WTC11 (cell line): ENCODE measurements at regions not wholly inside any gene's neighbourhood (a gene's known extent, or its start where the extent isn't known, plus 50 kb on each side); places are given as distances from the start of the nearest gene placed in this dataset.

ENCODE experiments used
- ATAC-seq: fragments of 200-7000 bp; cut with Tn5 transposase; 2 replicates; pipeline ENCODE4 v1.10.0; 2021; ENCODE audit warnings: mild to moderate bottlenecking, moderate library complexity
- CTCF ChIA-PET: fragments of 300-600 bp; sonication (Branson Sonifier 250); formaldehyde crosslinking; loops from one replicate; lab custom pipeline; 2021; ENCODE audit warnings: antibody characterized with exemption; lab: Charles Lee
- POLR2A ChIA-PET: fragments of 350-600 bp; sonication (Branson Sonifier 250); formaldehyde crosslinking; loops from one replicate; lab custom pipeline; 2021; ENCODE audit warnings: antibody characterized with exemption; lab: Charles Lee
- DNase-seq: peaks from one replicate; pipeline ENCODE4 v3.0.0; 2021; ENCODE audit warnings: low spot score
- H3K27ac Mint-ChIP-seq: 2 replicates; pipeline ENCODE4 v1.8.0; 2021; ENCODE audit warnings: mixed read lengths
- H3K27me3 Mint-ChIP-seq: 2 replicates; pipeline ENCODE4 v1.8.0; 2021; ENCODE audit warnings: low read depth, mild to moderate bottlenecking, moderate library complexity, mixed read lengths
- H3K36me3 Mint-ChIP-seq: 2 replicates; pipeline ENCODE4 v1.8.0; 2021; ENCODE audit warnings: mixed read lengths
- H3K4me1 Mint-ChIP-seq: 2 replicates; pipeline ENCODE4 v1.8.0; 2022; ENCODE audit warnings: mixed read lengths
- H3K4me3 Mint-ChIP-seq: 2 replicates; pipeline ENCODE4 v1.8.0; 2021; ENCODE audit warnings: mild to moderate bottlenecking, moderate library complexity, mixed read lengths
- H3K9me3 Mint-ChIP-seq: 2 replicates; pipeline ENCODE4 v1.8.0; 2021; ENCODE audit warnings: mixed read lengths
- AR ChIP-seq: fragments of 250-450 bp; sonication (Bioruptor Pico); IDR thresholded peaks from 2 replicates; pipeline ENCODE4 v1.9.0; 2021; ENCODE audit warnings: mild to moderate bottlenecking
- ESRRA ChIP-seq: sonication (generic); formaldehyde crosslinking; IDR thresholded peaks from 2 replicates; pipeline ENCODE4 v1.8.1; 2022; ENCODE audit warnings: mild to moderate bottlenecking, missing genetic modification reagents, borderline replicate concordance
- IRF1 ChIP-seq: sonication (generic); formaldehyde crosslinking; IDR thresholded peaks from 2 replicates; pipeline ENCODE4 v1.8.0; 2023; ENCODE audit warnings: missing genetic modification reagents
- IRF2 ChIP-seq: sonication (generic); formaldehyde crosslinking; IDR thresholded peaks from 2 replicates; pipeline ENCODE4 v1.8.0; 2022; ENCODE audit warnings: low read depth, missing genetic modification reagents, borderline replicate concordance
- MAX ChIP-seq: sonication (generic); formaldehyde crosslinking; IDR thresholded peaks from 2 replicates; pipeline ENCODE4 v1.8.0; 2022; ENCODE audit warnings: mild to moderate bottlenecking, missing genetic modification reagents
- MYBL2 ChIP-seq: sonication (generic); formaldehyde crosslinking; IDR thresholded peaks from 2 replicates; pipeline ENCODE4 v1.8.1; 2023; ENCODE audit warnings: mild to moderate bottlenecking, moderate library complexity, missing genetic modification reagents
- NR3C1 ChIP-seq: sonication (generic); formaldehyde crosslinking; conservative IDR thresholded peaks from 2 replicates; pipeline ENCODE4 v1.8.1; 2023; ENCODE audit warnings: low read depth, mild to moderate bottlenecking, missing genetic modification reagents
- OVOL2 ChIP-seq: fragments of 250-450 bp; sonication (Bioruptor Pico); IDR thresholded peaks from 2 replicates; pipeline ENCODE4 v1.9.0; 2021; ENCODE audit warnings: mild to moderate bottlenecking, borderline replicate concordance
- PRRX2 ChIP-seq: fragments of 250-450 bp; sonication (Bioruptor Pico); IDR thresholded peaks from 2 replicates; pipeline ENCODE4 v1.8.0; 2021; ENCODE audit warnings: mild to moderate bottlenecking
- USF2 ChIP-seq: sonication (generic); formaldehyde crosslinking; IDR thresholded peaks from 2 replicates; pipeline ENCODE4 v1.8.1; 2023; ENCODE audit warnings: mild to moderate bottlenecking, missing genetic modification reagents, moderate library complexity
- ZNF219 ChIP-seq: sonication (generic); formaldehyde crosslinking; IDR thresholded peaks from 2 replicates; pipeline ENCODE4 v1.8.0; 2023; ENCODE audit warnings: missing genetic modification reagents, mild to moderate bottlenecking, borderline replicate concordance
- ZNF263 ChIP-seq: sonication (generic); formaldehyde crosslinking; IDR thresholded peaks from 2 replicates; pipeline ENCODE4 v1.8.1; 2022; ENCODE audit warnings: low read depth, mild to moderate bottlenecking, moderate library complexity, missing genetic modification reagents
- ZNF281 ChIP-seq: sonication (generic); formaldehyde crosslinking; IDR thresholded peaks from 2 replicates; pipeline ENCODE4 v1.8.0; 2023; ENCODE audit warnings: mild to moderate bottlenecking, missing genetic modification reagents
- TF ChIP-seq, protein P1 (sequence below): sonication (generic); formaldehyde crosslinking; IDR thresholded peaks from 2 replicates; pipeline ENCODE4 v1.8.0; 2022; ENCODE audit warnings: missing genetic modification reagents
- TF ChIP-seq, protein P2 (sequence below): sonication (generic); formaldehyde crosslinking; IDR thresholded peaks from 2 replicates; pipeline ENCODE4 v1.8.0; 2022; ENCODE audit warnings: mild to moderate bottlenecking, missing genetic modification reagents
- TF ChIP-seq, protein P3 (sequence below): fragments of 250-450 bp; sonication (Bioruptor Pico); conservative IDR thresholded peaks from 2 replicates; pipeline ENCODE4 v1.9.0; 2021; ENCODE audit warnings: mild to moderate bottlenecking
- TF ChIP-seq, protein P4 (sequence below): sonication (generic); formaldehyde crosslinking; IDR thresholded peaks from 2 replicates; pipeline ENCODE4 v1.8.0; 2022; ENCODE audit warnings: mild to moderate bottlenecking, missing genetic modification reagents

DNA sequence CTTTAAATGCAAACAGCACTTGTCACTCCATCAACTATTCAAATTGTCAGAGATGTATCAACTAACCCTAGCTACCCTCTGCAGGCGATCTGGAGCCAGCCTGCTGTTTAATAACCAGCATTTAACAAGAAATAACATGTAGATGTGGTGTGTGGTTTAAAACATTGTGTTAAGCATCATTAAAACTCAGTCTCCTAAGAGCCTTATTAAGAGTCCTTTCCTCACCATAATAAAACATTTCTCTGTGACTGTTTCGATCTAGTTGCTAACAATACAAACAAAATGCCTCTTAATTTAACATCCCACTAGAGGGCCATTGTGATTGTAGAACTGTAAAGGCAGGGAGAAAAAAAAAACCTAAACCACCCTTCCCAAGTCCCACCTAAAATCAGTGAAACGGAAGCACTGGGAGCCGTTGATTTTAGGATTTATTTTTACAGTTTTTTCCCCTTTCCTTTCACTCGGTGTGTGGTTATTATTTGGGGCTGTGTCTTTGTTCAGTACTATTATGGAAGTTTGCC, 708.6 kb downstream of the C4orf33 start (continued):
- TF ChIP-seq, protein P1, sequence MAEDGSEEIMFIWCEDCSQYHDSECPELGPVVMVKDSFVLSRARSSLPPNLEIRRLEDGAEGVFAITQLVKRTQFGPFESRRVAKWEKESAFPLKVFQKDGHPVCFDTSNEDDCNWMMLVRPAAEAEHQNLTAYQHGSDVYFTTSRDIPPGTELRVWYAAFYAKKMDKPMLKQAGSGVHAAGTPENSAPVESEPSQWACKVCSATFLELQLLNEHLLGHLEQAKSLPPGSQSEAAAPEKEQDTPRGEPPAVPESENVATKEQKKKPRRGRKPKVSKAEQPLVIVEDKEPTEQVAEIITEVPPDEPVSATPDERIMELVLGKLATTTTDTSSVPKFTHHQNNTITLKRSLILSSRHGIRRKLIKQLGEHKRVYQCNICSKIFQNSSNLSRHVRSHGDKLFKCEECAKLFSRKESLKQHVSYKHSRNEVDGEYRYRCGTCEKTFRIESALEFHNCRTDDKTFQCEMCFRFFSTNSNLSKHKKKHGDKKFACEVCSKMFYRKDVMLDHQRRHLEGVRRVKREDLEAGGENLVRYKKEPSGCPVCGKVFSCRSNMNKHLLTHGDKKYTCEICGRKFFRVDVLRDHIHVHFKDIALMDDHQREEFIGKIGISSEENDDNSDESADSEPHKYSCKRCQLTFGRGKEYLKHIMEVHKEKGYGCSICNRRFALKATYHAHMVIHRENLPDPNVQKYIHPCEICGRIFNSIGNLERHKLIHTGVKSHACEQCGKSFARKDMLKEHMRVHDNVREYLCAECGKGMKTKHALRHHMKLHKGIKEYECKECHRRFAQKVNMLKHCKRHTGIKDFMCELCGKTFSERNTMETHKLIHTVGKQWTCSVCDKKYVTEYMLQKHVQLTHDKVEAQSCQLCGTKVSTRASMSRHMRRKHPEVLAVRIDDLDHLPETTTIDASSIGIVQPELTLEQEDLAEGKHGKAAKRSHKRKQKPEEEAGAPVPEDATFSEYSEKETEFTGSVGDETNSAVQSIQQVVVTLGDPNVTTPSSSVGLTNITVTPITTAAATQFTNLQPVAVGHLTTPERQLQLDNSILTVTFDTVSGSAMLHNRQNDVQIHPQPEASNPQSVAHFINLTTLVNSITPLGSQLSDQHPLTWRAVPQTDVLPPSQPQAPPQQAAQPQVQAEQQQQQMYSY (CRISPR knock-in tag), result no peak
- no peak for TF ChIP-seq USF2 (CRISPR knock-in tag)
- TF ChIP-seq ZNF219 (CRISPR knock-in tag), result no peak
- TF ChIP-seq MAX (CRISPR knock-in tag), result no peak
- TF ChIP-seq OVOL2 (CRISPR knock-in tag), result no peak
- no peak for TF ChIP-seq IRF1 (CRISPR knock-in tag)
- TF ChIP-seq, protein P2, sequence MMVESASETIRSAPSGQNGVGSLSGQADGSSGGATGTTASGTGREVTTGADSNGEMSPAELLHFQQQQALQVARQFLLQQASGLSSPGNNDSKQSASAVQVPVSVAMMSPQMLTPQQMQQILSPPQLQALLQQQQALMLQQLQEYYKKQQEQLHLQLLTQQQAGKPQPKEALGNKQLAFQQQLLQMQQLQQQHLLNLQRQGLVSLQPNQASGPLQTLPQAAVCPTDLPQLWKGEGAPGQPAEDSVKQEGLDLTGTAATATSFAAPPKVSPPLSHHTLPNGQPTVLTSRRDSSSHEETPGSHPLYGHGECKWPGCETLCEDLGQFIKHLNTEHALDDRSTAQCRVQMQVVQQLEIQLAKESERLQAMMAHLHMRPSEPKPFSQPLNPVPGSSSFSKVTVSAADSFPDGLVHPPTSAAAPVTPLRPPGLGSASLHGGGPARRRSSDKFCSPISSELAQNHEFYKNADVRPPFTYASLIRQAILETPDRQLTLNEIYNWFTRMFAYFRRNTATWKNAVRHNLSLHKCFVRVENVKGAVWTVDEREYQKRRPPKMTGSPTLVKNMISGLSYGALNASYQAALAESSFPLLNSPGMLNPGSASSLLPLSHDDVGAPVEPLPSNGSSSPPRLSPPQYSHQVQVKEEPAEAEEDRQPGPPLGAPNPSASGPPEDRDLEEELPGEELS, result no peak
- TF ChIP-seq ZNF281 (CRISPR knock-in tag), result no peak

GRCh38 chr4:129806986-129807385, 711.0 kb downstream of the C4orf33 start:
- no peak overlapping the region for H3K4me3 Mint-ChIP-seq
- CTCF ChIA-PET, result no interaction called here
- no peaks in the 10 kb centered on the region for H3K36me3 Mint-ChIP-seq
- H3K4me1 Mint-ChIP-seq, result peaks cover 47% of the 10 kb centered on the region
- DNase-seq (no peak), ATAC-seq (no peak)
- H3K27me3 Mint-ChIP-seq, result no peaks in the 10 kb centered on the region
- POLR2A ChIA-PET, result no interaction called here
- peak overlapping the region; percentile 11; the same call in 1 of the 2 replicates for H3K27ac Mint-ChIP-seq
- peaks cover 16% of the 10 kb centered on the region for H3K9me3 Mint-ChIP-seq
- no peak for TF ChIP-seq ZNF263 (CRISPR knock-in tag)
- TF ChIP-seq AR, result no peak
- no peak for TF ChIP-seq MYBL2 (CRISPR knock-in tag)
- no peak for TF ChIP-seq ESRRA (CRISPR knock-in tag)
- TF ChIP-seq, protein P3, sequence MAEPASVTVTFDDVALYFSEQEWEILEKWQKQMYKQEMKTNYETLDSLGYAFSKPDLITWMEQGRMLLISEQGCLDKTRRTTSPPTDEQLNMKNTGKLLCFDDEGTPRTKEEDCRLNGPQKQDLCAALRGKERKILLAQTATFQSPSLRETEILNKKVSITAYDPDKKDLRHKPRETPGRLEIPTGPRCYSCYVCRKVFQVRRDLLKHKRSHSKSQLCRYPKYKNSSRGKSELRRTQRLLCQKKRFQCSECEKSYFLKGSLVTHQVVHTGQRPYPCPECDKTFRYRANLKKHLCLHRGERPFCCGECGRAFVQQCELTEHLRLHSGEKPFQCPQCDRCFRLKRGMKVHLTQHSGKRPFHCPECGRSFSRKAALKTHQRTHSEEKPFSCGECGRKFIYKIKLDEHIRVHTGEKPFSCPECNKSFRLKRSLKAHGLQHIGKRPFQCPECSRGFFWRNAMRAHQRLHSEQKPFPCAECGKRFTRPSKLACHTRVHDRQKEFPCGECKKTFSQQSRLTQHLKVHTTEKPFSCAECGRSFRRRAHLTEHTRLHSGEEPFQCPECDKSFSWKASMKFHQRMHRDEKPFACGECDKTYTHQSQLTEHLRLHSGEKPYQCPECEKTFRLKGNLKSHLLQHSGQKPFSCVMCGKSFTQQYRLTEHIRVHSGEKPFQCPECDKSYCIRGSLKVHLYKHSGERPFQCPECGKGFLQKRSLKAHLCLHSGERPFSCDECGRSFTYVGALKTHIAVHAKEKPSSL (CRISPR knock-in tag), result no peak
- TF ChIP-seq MAX (CRISPR knock-in tag), result no peak
- TF ChIP-seq, protein P4, sequence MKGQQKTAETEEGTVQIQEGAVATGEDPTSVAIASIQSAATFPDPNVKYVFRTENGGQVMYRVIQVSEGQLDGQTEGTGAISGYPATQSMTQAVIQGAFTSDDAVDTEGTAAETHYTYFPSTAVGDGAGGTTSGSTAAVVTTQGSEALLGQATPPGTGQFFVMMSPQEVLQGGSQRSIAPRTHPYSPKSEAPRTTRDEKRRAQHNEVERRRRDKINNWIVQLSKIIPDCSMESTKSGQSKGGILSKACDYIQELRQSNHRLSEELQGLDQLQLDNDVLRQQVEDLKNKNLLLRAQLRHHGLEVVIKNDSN, result no peak
- TF ChIP-seq PRRX2 (CRISPR knock-in tag), result no peak
- no peak for TF ChIP-seq IRF2 (CRISPR knock-in tag)
- TF ChIP-seq NR3C1 (CRISPR knock-in tag), result no peak
